K562 (cell line): ENCODE measurements at regions not wholly inside any gene's neighbourhood (a gene's known extent, or its start where the extent isn't known, plus 50 kb on each side); places are given as distances from the start of the nearest gene placed in this dataset.

Experiments used
- BRCA1 ChIP-seq, 2 experiments: fragments of 450-650 bp in 1 of 2; sonication (generic) in 1 of 2; formaldehyde crosslinking in 1 of 2; IDR thresholded peaks; 2 replicates each; pipeline versions ENCODE4 v1.5.0 to v1.6.1; 2017 to 2020; ENCODE audit warnings: mild to moderate bottlenecking in 1 of 2, missing genetic modification reagents in 1 of 2
- FOXM1 ChIP-seq, 2 experiments: fragments of 450-650 bp in 1 of 2; sonication (generic) in 1 of 2; formaldehyde crosslinking in 1 of 2; IDR thresholded peaks; 2 replicates each; pipeline versions ENCODE4 v1.6.1 to v1.9.0; 2017 to 2022; ENCODE audit warnings: low read depth in 2 of 2, mild to moderate bottlenecking in 2 of 2, missing genetic modification reagents in 1 of 2, moderate library complexity in 1 of 2
- SMARCB1 ChIP-seq: IDR thresholded peaks from 2 replicates; pipeline ENCODE4 v1.6.1; 2011; ENCODE audit warnings: improper control_type of control experiment, low read depth; ENCODE audit not compliant: insufficient read length
- THRB ChIP-seq: fragments of 450-650 bp; formaldehyde crosslinking; conservative IDR thresholded peaks from 2 replicates; pipeline ENCODE4 v1.4.0; 2022; ENCODE audit warnings: mild to moderate bottlenecking, missing genetic modification characterization
- TF ChIP-seq, protein P1 (sequence below): fragments of 250-450 bp; sonication (Bioruptor Pico); IDR thresholded peaks from 2 replicates; pipeline ENCODE4 v1.8.0; 2022; ENCODE audit warnings: inconsistent platforms

DNA sequence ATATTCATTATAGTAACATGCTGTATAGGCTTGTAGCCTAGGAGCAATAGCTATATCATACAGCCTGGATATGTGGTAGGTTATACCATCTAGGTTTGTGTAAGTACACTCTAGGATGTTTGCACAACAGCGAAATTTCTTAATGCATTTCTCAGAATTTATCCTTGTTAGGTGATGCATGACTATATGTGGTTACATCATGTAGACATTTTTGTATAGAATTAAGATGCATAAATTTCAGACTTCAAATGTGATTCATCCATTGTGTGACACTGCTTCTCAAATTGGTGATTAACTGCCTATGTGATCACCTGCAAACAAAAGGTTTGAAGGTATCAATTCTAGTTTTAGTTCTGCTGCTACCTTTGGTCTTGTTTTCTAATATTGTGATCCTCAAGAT, 1787.0 kb upstream of the PIK3C3 start:
- TF ChIP-seq BRCA1 (IDR thresholded peaks at IDR 0.05) (no peak), BRCA1 (CRISPR knock-in tag; IDR thresholded peaks at IDR 0.05) (no peak), SMARCB1 (no peak), THRB (no peak), FOXM1 (IDR thresholded peaks at IDR 0.05; ENCODE audit: low read depth) (no peak), FOXM1 (CRISPR knock-in tag; IDR thresholded peaks at IDR 0.05; ENCODE audit: low read depth) (no peak)
- TF ChIP-seq, protein P1, sequence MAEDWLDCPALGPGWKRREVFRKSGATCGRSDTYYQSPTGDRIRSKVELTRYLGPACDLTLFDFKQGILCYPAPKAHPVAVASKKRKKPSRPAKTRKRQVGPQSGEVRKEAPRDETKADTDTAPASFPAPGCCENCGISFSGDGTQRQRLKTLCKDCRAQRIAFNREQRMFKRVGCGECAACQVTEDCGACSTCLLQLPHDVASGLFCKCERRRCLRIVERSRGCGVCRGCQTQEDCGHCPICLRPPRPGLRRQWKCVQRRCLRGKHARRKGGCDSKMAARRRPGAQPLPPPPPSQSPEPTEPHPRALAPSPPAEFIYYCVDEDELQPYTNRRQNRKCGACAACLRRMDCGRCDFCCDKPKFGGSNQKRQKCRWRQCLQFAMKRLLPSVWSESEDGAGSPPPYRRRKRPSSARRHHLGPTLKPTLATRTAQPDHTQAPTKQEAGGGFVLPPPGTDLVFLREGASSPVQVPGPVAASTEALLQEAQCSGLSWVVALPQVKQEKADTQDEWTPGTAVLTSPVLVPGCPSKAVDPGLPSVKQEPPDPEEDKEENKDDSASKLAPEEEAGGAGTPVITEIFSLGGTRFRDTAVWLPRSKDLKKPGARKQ (CRISPR knock-in tag): no peak
